A673 (cell line): ENCODE measurements at regions not wholly inside any gene's neighbourhood (a gene's known extent, or its start where the extent isn't known, plus 50 kb on each side); places are given as distances from the start of the nearest gene placed in this dataset.

Source experiments
- BruUV-seq: library from RNA; stranded (reverse); fragments of 400-500 nt; replicated peaks from 2 replicates; lab custom pipeline; 2021; lab: Mats Ljungman, UMichigan
- CTCF ChIA-PET: fragments of 300-600 bp; sonication (Branson Sonifier 250); formaldehyde crosslinking; loops from one replicate; lab custom pipeline; 2022; ENCODE audit warnings: antibody characterized with exemption; lab: Charles Lee
- POLR2A ChIA-PET: fragments of 300-600 bp; sonication (Branson Sonifier 250); formaldehyde crosslinking; loops from one replicate; lab custom pipeline; 2022; ENCODE audit warnings: antibody characterized with exemption; ENCODE audit not compliant: low non-redundant PET; lab: Charles Lee
- DNase-seq: peaks from one replicate; pipeline ENCODE4 v3.0.0-alpha.2; 2015; ENCODE audit warnings: low spot score
- H3K27ac ChIP-seq: fragments of 200-600 bp; sonication (generic); 2 replicates; pipeline ENCODE4 v1.5.1; 2016; ENCODE audit warnings: mixed run types, low read depth, mild to moderate bottlenecking, mixed read lengths, antibody characterized with exemption, low read length; ENCODE audit not compliant: poor library complexity, severe bottlenecking
- H3K27me3 ChIP-seq: fragments of 200-600 bp; sonication (generic); replicated peaks from 2 replicates; pipeline ENCODE4 v1.6.1; 2017; ENCODE audit warnings: mixed run types, low read depth, mild to moderate bottlenecking, mixed read lengths, antibody characterized with exemption, low read length; ENCODE audit not compliant: insufficient read depth, poor library complexity
- H3K36me3 ChIP-seq: fragments of 200-600 bp; sonication (generic); 2 replicates; pipeline ENCODE4 v1.6.1; 2016; ENCODE audit warnings: mixed run types, mild to moderate bottlenecking, mixed read lengths, antibody characterized with exemption, low read length; ENCODE audit not compliant: insufficient read depth, poor library complexity, severe bottlenecking
- H3K4me1 ChIP-seq: fragments of 200-600 bp; sonication (generic); 2 replicates; pipeline ENCODE4 v1.6.1; 2017; ENCODE audit warnings: mixed run types, mild to moderate bottlenecking, mixed read lengths, antibody characterized with exemption, low read length; ENCODE audit not compliant: insufficient read depth, poor library complexity, severe bottlenecking
- H3K4me3 ChIP-seq: fragments of 200-600 bp; sonication (generic); 2 replicates; pipeline ENCODE4 v1.5.1; 2016; ENCODE audit warnings: low read depth, mixed run types, mild to moderate bottlenecking, mixed read lengths, low read length; ENCODE audit not compliant: poor library complexity, severe bottlenecking
- H3K9me3 ChIP-seq: fragments of 200-600 bp; sonication (generic); 2 replicates; pipeline ENCODE4 v1.6.1; 2016; ENCODE audit warnings: mixed run types, low read depth, mild to moderate bottlenecking, mixed read lengths, antibody characterized with exemption, low read length; ENCODE audit not compliant: poor library complexity, severe bottlenecking
- EZH2 ChIP-seq: fragments of 200-600 bp; sonication (generic); IDR thresholded peaks from 2 replicates; pipeline ENCODE4 v1.6.1; 2017; ENCODE audit warnings: borderline replicate concordance, low read depth, mild to moderate bottlenecking, mixed read lengths, antibody characterized with exemption, low read length; ENCODE audit not compliant: poor library complexity, severe bottlenecking
- intact Hi-C: fragments of 100-400 bp; cut with micrococcal nuclease; formaldehyde crosslinking; loops from one replicate; pipeline ENCODE4 v1.10.0; 2022; ENCODE audit not compliant: unreplicated experiment
- TF ChIP-seq, protein P1 (sequence below): fragments of 300-800, 200-600 bp; sonication (generic); conservative IDR thresholded peaks from 2 replicates; pipeline ENCODE4 v1.5.1; 2017; ENCODE audit warnings: low read depth, mild to moderate bottlenecking, antibody characterized with exemption, low read length, moderate library complexity, mixed read lengths

DNA sequence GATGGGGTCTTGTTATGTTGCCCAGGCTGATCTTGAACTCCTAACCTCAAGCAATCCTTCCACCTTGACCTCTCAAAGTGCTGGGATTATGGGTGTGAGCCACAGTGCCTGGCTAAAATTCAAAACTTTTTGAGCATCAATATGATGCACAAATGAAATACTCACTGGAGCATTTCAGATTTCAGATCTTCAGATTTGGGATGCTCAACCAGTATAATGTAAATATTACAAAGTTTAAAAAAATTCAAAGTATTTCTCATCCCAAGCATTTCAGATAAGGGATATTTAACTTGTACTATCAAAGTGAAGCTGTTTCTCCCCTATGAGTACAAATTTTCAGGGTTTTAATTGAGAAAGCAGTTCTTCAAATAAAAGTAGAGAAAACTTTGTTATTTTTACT, 164.1 kb upstream of the CCDC68 start:
- Histone ChIP-seq H3K4me1 (no peaks in the 10 kb centered on the region), H3K4me3 (no peak overlapping the region), H3K27ac (no peak overlapping the region), H3K27me3 (peaks cover 16% of the 10 kb centered on the region), H3K9me3 (no peaks in the 10 kb centered on the region), H3K36me3 (no peaks in the 10 kb centered on the region)
- no peak for TF ChIP-seq EZH2
- TF ChIP-seq, protein P1, sequence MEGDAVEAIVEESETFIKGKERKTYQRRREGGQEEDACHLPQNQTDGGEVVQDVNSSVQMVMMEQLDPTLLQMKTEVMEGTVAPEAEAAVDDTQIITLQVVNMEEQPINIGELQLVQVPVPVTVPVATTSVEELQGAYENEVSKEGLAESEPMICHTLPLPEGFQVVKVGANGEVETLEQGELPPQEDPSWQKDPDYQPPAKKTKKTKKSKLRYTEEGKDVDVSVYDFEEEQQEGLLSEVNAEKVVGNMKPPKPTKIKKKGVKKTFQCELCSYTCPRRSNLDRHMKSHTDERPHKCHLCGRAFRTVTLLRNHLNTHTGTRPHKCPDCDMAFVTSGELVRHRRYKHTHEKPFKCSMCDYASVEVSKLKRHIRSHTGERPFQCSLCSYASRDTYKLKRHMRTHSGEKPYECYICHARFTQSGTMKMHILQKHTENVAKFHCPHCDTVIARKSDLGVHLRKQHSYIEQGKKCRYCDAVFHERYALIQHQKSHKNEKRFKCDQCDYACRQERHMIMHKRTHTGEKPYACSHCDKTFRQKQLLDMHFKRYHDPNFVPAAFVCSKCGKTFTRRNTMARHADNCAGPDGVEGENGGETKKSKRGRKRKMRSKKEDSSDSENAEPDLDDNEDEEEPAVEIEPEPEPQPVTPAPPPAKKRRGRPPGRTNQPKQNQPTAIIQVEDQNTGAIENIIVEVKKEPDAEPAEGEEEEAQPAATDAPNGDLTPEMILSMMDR: no peak
- BruUV-seq: no TSS peak
- CTCF ChIA-PET: no interaction called here
- intact Hi-C loops: no loop called here
- POLR2A ChIA-PET: no interaction called here
- DNase-seq: no peak

DNA sequence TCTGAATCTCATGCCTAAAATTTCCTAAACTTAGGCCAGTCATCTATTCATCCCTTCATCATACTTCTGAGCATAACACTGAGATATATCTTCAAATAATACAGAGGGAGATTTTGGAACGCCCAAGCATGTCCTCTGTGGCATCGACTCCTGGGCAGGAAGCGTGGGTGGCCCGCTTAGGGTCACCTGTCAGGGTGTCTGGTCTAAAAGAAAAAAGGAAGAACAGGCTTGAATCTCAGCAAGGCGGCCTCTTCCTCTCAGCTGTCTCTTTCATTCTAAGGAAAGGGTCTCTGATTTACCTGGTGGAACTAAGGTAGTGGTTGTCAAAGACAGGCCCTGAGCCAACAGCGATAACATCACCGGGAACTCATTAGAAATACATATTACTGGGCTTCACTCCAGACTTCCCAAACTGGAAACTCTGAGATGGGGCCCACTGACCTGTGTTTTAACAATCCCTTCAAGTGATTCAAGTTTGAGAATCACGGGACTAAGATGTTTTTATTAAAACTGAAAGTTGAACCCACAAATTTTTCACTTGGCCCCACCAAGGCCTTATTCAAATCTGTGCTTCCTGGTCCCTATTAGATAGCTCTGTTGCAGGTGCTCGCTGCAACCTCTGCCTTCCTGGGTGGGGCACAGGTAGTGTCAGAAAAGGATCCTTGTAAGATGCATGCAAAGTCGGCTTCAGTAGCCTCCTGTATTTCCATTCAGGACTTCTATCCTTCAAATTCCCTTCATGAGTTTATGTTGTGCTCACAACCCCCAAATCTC, 162.3 kb upstream of the CCDC68 start:
- TF ChIP-seq EZH2: no peak
- TF ChIP-seq, protein P1: no peak
- no peak for DNase-seq
- Histone ChIP-seq H3K27ac (no peak overlapping the region), H3K36me3 (no peaks in the 10 kb centered on the region), H3K9me3 (no peaks in the 10 kb centered on the region), H3K4me1 (no peaks in the 10 kb centered on the region), H3K27me3 (peaks cover 16% of the 10 kb centered on the region), H3K4me3 (no peak overlapping the region)
- ChIA-PET CTCF (no interaction called here), POLR2A (no interaction called here)
- intact Hi-C loops: no loop called here
- no TSS peak for BruUV-seq

DNA sequence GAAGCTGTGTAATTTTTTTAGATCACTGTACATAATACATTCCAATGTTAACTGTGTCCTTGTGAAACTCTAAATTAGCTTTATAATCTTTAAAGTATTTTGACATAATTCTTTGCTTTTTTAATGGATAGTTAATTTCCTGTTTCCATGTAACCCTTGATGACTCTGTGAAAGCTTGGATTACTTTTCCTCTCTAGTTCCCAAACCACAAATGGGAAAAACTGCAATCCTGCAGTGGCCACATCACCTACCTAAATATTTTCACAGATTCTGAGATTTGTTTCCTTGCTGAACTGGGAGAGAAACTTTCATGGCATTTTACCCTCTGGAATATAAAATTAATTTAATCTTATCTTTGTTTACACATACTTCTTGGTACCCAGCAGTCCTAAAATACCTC, 161.6 kb upstream of the CCDC68 start:
- Histone ChIP-seq H3K36me3 (no peaks in the 10 kb centered on the region), H3K27ac (no peak overlapping the region), H3K9me3 (no peaks in the 10 kb centered on the region), H3K4me3 (no peak overlapping the region), H3K27me3 (peaks cover 16% of the 10 kb centered on the region), H3K4me1 (no peaks in the 10 kb centered on the region)
- CTCF ChIA-PET: no interaction called here
- DNase-seq: no peak
- BruUV-seq: no TSS peak
- intact Hi-C loops: no loop called here
- no peak for TF ChIP-seq EZH2
- TF ChIP-seq, protein P1: no peak
- POLR2A ChIA-PET: no interaction called here
